ENCODE measurements at regions not wholly inside any gene's neighbourhood (a gene's known extent, or its start where the extent isn't known, plus 50 kb on each side); places are given as distances from the start of the nearest gene placed in this dataset.
"Not testable (repeated sequence)": the region's sequence is repeated elsewhere in the genome, so short reads cannot be mapped to it uniquely, and the experiment has no call there.

DNA sequence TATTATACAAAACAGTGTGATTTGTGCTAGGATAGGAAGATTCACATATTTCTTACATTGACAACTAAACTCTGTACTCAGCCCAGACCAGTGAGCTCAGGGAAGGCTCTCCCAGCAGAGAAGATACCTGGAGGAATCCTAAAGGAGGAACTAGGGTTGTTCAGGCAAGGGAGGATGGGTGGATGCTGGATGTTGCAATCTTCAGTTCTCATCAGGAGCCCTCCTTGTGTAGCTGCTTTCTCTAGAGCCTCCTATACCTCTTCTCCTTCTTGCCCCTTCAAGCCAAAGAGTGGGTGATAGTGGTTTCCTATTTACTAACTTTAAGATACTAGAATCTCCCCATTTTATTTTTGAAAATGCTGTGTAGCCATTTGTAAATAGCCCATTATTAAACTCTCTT is 117.3 kb downstream of the NKX6-1 start:
- no peak for DNase-seq (ENCODE audit: low read depth in 4 of 4, low spot score in 2 of 4)

DNA sequence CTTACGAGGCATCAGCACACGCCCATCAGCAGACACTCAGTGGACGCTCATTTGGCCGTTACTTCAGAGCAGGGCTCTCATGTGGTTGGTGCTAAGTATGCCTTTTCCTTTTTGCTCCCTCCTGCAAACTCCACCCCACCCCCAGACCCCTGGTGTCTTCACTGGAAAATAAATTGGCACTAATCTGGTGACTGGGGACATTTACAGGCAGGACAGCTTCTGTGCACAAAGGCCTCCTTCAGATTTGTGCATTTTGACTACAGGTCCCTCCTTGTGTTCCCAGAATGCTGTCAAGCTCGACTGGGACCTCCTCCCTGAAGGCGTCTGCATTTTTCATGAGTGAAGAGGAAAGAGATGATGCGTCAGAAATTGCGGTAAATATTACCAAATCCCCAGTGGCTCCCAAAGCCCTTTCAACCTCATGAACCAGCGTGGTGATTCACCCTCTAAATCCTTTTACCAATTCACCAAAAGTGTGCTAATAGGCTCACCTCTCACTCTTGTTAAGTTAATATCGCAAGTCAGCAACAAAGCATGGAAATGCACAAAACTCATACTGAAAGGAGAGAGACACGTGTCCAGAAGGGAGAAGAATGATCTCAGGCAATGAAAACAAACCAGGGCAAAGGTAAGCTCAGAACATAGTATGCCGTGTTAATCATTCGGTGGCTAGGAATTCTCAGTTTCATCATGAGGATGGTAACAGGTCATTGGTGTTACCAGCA is 119.0 kb downstream of the NKX6-1 start:
- DNase-seq (ENCODE audit: low read depth in 4 of 4, low spot score in 2 of 4), result no peak

DNA sequence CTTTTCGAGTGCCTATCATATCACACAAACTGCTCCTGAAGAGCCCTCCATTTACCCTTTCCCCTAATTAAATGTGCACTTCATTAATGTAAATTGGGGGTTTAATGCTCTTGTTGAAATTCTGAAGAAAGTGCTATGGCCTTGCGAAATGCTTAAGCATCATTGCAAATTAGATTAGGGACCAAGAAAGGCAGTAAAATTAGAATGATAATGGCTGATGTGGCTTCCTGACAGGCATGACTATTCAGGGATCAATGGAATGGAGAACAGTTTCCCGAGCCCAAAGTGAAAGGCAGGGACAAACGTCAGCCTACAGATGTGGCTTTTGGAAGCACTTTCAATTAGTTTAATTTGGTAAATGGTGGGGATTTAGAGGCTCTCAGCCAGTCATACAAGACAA is 120.1 kb downstream of the NKX6-1 start:
- DNase-seq (ENCODE audit: low read depth in 4 of 4, low spot score in 2 of 4), result no peak

DNA sequence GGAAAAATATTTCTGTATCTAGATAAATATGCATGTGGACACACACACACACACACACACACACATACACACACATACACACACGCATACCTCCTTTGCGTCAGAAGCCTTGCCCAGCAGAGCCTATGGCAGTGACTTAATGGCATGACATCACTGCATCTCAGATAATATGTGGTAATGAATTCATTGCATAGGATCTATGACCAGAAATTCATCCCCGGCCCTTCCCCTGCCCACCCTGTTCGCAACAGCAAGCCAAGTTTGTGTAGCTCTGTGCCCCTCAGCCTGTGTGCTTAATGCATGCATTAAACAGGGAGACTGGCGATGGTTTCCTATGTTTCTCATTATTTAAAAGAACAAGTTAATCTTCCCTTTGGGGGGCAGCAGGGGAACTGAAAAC is 120.7 kb downstream of the NKX6-1 start:
- DNase-seq (ENCODE audit: low read depth in 4 of 4, low spot score in 2 of 4), result no peak

DNA sequence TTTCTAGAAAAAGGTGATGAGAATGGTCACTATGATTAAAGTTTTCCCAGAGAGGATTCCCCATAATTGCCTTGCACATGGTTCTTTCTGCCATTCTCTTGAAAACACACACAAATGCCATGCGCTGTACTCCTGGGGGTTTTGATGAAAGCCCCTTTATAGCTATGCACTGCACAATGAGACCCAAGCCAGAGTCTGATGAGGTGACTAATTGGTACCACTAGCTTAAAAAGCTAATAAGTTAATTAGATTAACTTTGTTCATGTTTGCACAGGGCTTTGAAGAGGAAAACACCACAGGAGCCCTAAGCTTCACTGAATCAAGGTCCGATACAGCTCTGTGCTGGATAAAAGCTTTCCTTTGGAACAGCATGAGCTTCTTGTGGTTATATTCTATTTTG is 132.2 kb downstream of the NKX6-1 start:
- no peak for DNase-seq (ENCODE audit: low read depth in 4 of 4, low spot score in 2 of 4)

DNA sequence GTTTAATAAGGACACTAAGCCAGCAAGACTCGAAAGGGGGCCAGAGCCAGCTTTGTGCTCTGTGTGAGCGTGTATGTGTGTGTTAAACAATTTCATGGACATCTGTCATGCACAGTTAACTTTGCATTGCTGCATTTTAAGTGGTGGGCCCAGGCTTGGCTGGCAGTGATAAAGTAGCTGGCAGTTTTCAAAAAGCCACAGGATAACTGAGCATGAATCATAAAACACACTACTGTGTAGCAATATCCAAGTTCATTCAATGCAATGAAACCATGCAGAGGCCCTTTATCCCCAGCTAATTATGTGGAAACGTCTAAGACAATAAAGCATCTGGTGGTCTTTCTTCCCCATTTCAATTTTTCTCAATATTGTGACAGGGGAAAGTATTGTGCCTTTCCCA is 132.9 kb downstream of the NKX6-1 start:
- DNase-seq (ENCODE audit: low read depth in 4 of 4, low spot score in 2 of 4), result no peak

DNA sequence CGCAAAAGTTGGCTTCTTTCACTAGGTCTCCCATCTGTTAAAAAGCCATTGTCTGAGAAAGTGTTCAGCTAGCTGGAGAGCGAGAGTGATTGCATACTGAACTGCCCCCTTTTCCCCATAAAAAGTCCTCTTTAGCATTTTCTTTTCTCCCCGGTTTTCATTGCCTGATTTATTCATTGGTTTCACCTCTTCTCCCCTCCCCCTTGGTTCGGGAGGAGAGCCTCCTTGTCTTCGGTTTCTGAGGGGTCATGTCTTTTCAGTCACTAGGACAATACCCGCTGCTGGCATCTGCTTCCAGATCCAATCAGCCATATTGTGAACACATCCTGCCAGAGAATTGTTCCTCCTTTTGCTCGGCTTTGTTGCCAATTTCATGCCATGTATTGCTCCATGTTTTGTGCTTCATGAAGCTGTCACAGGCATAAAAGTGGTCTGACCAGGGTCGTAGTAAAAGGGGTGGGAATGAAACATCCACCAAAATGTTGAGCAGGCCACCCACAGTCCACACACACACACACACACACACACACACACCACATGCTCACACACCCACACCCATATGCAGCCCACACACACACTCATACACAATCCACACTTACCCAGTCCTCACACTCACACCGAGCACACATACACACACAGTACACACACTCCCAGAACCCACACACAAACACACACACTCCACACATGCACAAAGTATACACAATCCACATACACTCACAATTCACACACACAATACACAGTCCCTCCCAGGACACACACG is 136.0 kb downstream of the NKX6-1 start:
- DNase-seq (ENCODE audit: low read depth in 4 of 4, low spot score in 2 of 4), result no peak

DNA sequence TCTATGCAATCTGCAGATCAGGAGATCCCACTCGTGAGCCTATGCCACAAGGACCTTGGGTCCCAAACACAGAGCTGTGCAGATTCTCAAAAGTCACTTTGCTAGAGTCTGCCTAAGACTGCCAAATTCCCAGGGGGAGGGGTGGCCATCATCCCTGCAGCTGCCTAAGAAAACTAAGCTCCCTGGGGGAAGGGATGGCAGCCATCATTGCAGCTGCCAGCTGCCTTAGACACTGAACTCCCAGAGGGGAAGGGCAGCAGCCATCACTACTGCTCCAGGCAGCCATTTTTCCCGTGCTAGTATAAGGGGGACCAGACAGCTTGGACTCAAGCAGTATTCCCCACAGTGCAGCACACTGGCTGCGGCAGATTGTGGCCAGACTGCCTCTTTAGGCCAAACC is 156.9 kb downstream of the NKX6-1 start:
- DNase-seq (ENCODE audit: low read depth in 4 of 4, low spot score in 2 of 4), result no peak

DNA sequence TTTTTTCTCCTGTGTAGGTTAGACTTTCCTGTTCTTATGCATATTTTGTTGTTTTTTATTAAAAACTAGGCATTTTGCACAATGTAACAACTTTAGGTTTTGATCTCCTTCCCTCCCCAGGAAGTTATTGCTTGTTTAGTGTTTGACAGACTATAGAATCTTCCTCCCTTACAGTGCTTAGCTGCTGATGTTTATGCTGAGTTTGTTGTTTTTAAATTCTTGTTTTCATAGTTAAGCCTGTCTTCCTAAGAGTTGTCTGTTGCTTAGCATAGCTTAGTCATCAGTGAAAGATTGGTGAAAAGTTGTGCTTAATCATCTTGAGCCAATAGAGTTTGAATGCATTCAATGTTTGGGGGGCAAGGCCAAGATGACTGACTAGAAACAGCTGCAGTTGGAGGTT is 157.5 kb downstream of the NKX6-1 start:
- no peak for DNase-seq (ENCODE audit: low read depth in 4 of 4, low spot score in 2 of 4)

DNA sequence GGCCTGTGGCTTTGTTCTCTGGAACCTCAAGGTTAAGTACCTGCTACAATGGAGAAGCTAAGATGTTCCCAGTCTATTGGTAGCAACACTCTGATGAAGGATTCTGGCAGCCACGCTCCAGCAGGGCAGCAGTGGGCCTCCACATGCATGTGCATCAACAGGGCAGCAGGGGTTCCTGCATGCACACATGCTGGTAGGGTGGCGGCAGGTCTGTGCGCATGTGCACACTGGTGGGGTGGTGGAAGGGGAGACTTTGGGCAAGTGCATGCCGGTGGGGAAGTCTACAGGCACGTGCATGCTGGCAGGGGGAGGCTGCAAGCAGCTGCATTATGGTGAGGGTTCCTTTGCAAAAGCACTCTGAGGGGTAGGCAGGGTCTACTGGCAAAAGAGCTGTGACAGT is 160.7 kb downstream of the NKX6-1 start:
- no peak for DNase-seq (ENCODE audit: low read depth in 4 of 4, low spot score in 2 of 4)

DNA sequence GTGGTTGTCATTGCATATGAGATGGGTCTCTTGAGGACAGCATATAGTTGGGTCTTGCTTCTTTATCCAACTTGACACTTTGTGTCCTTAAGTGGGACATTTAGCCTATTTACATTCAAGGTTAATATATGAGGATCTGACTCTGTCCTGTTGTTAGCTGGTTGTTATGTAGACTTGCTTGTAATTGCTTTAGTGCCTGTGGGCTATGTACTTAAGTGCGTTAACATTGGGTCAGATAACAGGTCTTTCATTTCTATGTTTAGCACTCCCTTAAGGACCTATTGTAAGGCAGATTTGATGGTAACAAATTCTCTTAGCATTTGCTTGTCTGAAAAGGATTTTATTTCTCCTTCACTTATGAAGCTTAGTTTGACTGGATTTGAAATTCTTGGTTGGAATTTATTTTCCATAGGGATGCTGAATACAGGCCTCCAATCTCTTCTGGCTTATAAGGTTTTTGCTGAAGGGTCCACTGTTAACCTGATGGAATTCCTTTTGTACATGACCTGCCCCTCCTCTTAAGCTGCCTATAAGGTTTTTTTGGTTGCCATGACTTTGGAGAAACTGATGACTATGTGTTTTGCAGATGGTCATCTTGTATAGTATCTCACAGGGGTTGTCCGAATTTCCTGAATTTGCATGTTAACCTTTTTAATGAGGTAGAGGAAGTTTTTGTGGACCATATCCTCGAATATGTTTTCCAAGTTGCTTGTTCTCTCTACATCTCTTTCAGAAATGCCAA is 162.0 kb downstream of the NKX6-1 start:
- DNase-seq (ENCODE audit: low read depth in 4 of 4, low spot score in 2 of 4), result no peak

DNA sequence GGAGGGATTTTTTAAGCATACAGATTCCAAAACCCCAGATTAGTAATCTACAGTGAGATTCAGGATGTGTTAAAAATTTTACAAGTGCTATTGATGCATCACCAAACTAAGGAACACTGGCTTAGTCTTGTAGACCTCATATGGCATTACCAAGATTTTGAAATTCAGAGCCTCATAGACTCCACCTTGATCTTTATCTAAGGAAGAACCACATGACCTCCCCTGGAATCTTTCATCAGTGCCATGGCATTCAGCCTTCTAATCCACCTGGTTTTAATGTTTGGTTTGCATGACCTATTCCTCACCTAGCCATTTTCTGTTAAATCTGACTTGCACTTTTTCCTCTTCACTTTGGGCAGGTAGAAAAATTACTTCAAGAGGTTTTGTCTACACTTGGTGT is 171.6 kb downstream of the NKX6-1 start:
- no peak for DNase-seq (ENCODE audit: low read depth in 4 of 4, low spot score in 2 of 4)

DNA sequence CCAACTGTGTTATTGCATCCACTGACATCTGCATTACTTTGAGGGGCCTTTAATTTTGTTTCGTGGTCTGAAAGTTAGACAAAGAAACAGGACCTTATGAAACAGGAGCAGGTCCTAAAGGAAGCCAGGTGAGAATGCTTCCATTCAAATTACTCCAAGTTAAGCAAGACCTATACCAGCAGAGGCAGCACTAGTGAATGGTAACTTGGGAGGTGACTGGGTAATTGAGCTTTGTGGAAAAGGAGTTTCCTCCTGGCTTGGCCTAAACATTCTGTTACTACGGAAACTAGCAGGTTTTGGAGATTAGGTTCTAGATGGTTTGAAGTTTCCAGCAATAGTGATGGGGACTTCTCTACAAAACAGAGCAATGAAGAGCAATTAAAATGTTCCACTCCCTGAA is 173.5 kb downstream of the NKX6-1 start:
- DNase-seq (ENCODE audit: low read depth in 4 of 4, low spot score in 2 of 4), result no peak

DNA sequence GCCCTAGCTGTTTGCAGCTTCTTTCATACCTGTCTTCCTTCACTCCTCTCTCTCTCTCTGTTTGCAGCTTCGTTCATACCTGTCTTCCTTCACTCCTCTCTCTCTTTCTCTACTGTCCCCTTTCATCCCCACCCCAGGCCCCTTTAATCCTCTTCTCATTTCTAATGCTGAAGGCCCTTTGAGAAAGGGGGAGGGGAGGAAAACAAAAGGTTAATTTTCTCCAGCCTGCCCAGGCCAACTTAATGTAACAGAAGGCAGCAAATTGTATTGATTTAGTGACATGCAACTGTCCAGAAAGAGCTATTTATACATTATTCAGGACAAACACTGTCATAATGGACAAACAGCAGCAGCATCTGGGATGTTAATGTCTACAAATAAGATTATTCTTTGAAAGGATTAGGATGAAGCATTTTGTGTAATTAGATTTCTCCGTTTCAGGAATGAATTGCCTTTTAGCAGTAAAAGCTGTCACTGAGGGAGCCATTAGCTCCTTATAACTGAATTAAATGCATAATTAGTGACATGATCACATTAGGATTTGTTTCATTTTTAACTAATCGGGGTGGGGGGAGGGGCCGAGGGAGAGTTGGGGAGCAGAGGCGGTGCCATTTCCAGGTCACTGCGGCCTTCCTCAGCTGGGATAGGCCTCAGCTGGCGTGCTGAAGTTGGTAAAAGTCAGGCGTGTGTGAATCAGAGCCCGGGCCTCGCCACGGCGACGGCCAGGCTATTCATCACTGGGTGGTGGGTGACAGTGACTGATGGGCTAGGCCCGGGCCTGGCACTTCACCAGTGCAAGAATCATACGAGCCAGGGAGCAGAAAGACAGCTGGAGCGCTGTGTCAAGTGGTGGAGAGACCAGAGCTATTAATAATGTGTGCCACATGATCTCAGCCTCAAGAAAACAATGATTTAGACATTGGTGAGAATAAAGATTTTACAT is 174.5 kb downstream of the NKX6-1 start:
- DNase-seq (ENCODE audit: low read depth in 4 of 4, low spot score in 2 of 4), result no peak

DNA sequence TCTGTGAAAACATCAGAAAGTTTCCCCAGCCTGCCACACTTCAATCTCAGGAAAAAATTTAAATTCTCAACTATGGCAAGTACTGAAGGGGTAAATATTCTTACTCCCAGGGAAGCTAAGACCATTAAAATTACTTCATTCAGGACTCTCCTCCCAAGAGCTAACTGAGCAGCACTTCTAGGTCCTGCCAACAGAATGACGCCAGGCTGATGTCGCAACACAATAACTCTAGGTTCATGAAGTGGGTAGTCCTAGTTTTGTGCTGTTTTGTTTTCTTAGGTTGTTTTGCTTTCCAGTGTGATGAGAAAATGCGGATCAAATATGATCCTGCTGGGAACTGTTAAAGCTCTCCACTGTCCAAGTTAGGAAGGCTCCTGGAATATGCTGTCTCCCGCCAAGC is 180.0 kb downstream of the NKX6-1 start:
- no peak for DNase-seq (ENCODE audit: low read depth in 4 of 4, low spot score in 2 of 4)

DNA sequence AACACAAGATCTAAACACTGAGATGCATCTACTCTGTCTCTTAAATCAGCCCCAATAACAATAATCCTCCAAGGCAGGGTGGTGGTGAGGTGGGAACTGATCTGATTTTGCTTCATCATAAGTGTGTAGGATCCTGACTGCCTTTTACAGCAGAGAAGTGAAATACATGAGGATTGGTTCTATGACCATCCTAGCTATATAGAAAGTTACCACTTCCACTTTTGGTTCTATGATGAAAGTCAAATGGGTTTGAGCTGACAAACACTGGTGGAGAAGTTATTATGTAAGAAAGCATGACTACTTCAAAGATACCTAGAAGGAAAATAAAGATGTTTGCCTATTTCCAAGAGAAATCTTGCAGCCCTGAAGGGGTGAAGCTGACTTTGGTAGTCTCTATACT is 181.6 kb downstream of the NKX6-1 start:
- no peak for DNase-seq (ENCODE audit: low read depth in 4 of 4, low spot score in 2 of 4)

DNA sequence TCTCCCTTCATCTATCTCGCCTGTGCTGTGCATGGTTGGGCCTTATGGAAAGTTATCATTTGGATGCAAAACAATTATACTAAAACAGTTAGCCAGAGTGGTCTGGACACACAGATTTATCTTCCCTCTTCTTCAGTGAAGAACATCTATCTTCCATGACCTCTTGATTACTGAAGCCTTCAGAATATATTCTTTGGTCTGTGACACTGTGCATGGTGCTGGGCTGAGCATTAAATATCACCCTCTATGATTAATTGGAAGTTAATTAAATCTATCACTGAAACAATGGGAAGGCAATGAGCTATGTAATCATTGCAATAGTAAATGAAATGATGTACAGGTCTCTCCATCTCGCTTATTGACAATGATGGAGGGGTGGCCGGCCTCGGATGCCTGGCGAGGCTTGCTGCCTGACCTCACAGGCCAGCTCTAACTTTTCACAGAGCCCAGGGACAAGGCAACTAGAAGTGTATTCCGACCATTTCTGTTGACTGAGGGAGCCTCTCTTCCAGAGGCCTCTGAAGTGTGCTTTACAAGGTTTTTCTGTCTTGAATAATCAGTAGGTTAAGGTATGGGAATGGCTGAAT is 186.6 kb downstream of the NKX6-1 start:
- DNase-seq (ENCODE audit: low read depth in 4 of 4, low spot score in 2 of 4), result no peak

DNA sequence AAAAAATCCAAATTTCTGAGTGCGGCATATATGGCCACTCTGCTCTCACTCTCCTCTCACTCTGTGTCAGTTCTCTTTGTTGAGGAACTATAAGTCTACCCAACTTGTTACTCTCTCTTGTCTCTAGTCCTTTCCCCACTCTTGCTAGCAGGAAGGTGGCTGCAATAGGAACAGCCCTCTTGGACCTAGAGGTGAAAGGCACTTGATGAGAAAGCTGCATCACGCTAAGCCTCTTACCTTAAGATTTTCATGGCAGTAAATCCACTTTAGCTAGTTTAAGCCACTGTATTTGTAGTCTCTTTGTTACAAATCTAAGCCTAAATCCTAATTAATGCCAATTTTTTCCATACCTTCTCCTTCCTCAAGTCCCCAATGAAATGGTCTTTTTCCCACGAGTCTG is 189.9 kb downstream of the NKX6-1 start:
- no peak for DNase-seq (ENCODE audit: low read depth in 4 of 4, low spot score in 2 of 4)

DNA sequence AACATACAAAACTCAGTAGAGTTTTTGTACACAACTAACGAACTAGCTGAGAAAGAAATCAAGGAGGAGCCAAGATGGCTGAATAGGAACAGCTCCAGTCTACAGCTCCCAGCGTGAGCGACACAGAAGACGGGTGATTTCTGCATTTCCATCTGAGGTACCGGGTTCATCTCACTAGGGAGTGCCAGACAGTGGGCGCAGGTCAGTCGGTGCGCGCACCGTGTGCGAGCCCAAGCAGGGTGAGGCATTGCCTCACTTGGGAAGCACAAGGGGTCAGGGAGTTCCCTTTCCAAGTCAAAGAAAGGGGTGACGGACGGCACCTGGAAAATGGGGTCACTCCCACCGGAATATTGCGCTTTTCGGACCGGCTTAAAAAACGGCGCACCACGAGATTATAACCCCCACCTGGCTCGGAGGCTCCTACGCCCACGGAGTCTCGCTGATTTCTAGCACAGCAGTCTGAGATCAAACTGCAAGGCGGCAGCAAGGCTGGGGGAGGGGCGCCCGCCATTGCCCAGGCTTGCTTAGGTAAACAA is 200.3 kb downstream of the NKX6-1 start:
- DNase-seq (ENCODE audit: low read depth in 4 of 4, low spot score in 2 of 4), result not testable (repeated sequence)
